ENCODE measurements at regions not wholly inside any gene's neighbourhood (a gene's known extent, or its start where the extent isn't known, plus 50 kb on each side); places are given as distances from the start of the nearest gene placed in this dataset.

DNA sequence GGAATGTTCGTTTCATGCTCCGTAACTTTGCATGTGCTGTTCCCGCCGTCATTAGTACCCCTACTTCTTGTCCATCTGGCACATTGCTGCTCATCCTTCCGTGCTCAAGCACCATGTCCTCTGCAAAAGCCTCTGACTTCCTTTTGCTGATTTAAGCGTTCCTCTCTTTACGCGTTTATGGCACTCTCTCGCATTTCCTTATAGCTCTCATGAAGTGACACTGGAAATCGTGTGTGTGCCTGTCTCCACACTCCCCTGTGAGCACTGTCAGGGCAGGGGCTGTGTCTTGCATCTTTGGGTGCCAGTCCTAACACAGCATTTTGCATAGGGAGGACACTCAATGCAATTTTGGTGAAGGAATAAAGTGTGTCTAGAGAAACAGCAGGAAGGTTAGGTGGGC lies 210.6 kb upstream of the FAT1 start:
- DNase-seq (ENCODE audit: low spot score) = no peak

DNA sequence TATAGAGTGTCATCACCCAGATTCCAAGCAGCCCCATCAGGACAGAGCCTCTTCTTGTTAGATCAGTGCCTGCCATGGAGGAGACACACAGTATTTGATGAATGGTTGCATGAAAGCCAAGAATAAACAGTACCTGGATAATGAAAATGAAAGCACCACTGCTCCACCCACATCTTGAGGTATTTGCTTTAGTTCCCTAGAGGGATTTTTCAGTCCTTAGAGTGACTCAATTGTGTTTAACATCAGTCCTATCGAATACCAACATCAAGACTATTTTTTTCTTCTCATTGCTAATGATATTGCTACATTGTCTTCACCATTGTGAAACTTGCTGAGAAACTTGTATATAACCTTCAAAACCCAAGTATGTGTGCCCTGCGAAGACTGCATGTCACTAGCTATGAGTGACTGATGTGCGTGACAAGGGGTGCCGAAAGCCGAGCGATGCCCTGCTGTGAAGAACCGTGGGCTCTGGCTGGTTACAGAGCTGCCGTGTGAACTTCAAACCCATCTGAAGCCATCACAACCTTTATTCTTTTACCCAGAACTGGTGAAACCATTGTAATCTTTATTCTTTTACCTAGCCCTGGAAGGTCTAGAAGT lies 211.3 kb upstream of the FAT1 start:
- no peak for DNase-seq (ENCODE audit: low spot score)

GRCh38 chr4:186935901-186936300 lies 212.2 kb upstream of the FAT1 start:
- DNase-seq (ENCODE audit: low spot score) = no peak

GRCh38 chr4:186936496-186937375 lies 213.1 kb upstream of the FAT1 start:
- no peak for DNase-seq (ENCODE audit: low spot score)

DNA sequence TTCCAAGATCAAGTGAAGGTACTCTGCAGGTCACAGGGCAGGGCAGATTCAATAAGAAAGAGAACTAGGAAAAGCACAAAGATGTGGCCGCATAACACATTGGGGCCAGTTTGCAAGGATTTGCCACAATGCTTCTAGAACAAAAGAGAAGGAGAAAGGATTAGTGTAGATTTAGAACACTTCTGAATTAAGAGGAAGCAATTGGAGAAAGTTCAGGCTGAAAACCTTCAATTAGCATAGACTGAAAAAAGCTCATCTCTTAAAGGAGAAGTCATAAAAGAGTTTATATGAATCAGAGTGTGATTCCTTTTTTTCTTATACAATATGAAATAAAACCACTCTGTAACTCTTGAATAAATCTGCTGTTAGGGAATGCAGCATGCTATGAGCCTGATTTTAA lies 215.6 kb upstream of the FAT1 start:
- DNase-seq (ENCODE audit: low spot score) = no peak

- DNase-seq (ENCODE audit: low spot score) = no peak
Observed at GRCh38 chr4:186939766-186940165, 216.1 kb upstream of the FAT1 start.

GRCh38 chr4:186940476-186940875 lies 216.8 kb upstream of the FAT1 start:
- no peak for DNase-seq (ENCODE audit: low spot score)

GRCh38 chr4:186942758-186943377 lies 219.2 kb upstream of the FAT1 start:
- DNase-seq (ENCODE audit: low spot score) = no peak

- DNase-seq (ENCODE audit: low spot score) = no peak
Observed at GRCh38 chr4:186943411-186943810, 219.8 kb upstream of the FAT1 start.

DNA sequence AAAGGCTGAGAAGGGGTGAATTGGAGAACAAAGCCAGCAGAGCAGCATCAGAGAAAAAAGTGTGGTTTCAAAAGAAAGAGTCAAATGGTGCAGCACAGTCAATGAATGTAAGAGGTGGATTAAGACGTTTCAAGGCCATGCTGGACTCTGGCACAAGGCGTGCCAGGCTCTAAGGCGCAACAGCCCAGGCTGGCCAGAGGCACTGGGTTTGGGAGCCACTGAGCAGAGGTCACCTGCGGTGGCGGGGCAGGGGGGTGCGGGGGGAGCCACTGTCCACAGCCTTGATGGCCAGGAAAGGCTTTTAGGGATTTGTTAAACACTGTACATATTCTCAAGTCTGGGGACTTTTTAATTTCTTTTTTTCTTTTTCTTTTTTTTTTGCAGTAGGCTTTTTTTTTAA lies 222.5 kb upstream of the FAT1 start:
- no peak for DNase-seq (ENCODE audit: low spot score)

GRCh38 chr4:186946682-186947294 lies 223.1 kb upstream of the FAT1 start:
- DNase-seq (ENCODE audit: low spot score) = no peak

DNA sequence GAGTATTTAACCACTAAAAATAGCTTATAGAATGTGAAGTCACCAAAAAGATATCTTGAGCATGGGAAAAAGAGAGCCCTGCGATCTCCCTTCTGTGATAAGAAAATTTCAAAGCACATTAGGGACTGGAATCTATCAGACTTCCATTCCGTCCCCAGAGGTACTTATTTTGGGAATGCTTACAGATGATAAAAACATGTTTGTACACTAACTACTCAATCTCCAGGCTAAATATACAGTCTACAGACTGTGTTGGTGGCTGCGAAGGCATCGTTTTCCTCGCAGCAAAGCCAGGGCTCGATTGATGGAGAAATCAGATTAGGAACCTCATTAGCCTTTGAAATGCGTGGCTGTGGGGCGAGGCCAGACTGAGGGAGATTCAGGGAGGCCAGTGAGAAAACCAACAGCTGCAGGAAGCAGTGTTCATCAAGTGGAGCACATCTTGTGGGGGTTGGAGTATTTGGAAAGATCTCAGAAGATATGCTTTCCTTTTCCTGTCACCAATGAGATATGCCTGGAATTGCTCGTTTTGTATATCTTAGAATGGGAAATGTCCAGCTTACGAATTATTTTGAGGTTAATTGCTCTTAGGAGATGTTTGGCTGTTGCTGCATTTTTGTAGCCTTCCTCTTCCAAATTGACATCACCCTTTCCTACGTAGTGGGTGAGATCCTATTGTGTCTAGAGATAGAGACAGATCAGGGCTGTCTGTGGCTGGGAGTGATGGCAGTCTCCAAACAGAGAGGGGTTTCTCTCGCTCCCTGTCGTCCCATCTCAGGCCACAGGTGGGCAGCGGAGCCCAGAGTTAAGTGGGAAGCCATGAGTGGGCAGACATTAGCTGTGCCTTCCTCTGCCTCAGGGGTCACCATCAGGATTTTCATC lies 224.9 kb upstream of the FAT1 start:
- DNase-seq (ENCODE audit: low spot score) = no peak

- DNase-seq (ENCODE audit: low spot score) = no peak
Observed at GRCh38 chr4:186949847-186950246, 226.2 kb upstream of the FAT1 start.

DNA sequence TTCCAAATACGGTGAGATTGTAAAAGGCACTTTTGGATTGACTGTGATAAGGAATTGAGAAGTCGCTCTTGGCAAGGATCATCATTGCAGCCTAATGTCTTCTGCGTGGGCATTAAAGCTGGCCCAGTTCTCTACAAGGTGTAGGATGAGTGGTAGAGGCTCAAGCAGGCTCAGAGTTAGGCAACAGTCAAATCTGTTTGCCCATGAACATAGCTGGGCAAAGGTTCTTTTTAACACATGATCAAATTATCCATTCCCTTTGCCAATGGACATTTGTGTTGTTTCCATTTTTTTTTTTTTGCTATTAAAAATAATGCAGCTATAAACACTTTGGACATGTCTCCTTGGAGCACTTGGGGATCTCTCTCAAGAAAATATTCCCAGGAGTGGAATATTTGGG lies 229.1 kb upstream of the FAT1 start:
- no peak for DNase-seq (ENCODE audit: low spot score)

DNA sequence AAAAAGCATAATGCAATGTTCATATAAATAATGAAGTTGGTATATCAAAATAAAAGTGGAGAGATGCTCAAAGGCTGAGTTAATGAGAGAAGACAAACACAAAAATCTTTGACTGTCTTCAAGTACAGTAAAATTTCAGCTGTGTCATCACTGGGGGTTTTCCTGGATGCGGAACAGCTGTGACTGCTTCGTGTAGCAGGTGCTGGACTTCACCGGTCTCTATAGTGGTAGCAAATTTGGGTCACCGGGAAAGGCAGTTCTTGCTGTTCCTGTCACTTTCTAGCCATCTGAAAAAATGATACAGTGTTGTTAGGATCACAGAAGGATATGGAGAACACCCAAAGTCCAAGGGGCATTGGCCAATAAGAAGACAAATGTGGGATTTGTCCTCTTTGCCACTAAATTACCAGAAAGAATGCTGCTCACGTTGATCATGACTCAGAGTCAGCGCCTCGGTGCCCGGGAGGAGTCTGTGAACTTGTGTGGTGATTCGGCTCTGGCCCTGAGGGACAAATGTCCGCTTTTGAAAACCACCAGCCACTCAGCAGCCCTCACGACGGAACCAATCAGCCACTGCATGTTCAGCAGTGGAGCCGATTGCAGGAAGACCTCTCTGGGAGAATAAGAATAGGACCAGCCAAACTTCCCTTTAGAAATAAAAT lies 230.1 kb upstream of the FAT1 start:
- DNase-seq (ENCODE audit: low spot score) = no peak

DNA sequence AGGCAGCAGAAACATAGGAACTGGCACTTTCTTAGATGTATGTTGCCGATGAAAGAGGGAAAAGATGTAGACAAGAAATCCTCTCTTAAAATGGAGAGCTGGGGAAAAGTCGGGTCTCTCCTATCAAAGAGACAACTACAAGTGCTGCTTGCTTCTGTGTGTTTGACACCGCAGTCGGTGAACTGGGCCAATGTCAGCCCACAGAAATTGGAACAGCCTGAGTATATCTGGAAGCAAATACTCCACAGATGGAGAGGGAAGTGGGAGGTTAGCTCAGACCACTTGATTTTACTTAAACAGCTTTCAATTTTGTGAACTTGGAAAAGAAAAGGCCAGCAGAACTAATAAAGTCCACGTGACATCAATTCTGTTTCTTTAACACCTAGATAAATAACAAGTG lies 230.9 kb upstream of the FAT1 start:
- DNase-seq (ENCODE audit: low spot score) = no peak

DNA sequence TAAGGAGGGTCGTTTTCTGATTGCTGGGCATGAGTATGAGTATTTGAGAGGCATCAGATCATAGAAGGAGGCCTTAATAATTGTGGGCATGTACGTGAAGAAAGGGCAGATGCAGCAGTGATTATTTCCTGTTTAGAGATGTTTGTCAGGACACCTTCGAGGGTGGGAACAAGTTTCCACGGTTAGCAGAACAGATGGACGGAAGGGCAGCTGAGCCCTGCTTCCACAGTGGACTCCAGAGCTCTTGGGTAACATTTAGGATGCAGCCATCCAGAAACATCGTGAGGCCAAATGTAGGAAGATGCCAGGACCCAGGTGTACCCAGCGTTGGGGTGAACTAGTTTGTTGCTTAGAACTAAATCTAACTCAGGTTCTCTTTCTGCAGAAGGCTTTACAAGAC lies 231.3 kb upstream of the FAT1 start:
- DNase-seq (ENCODE audit: low spot score) = no peak

DNA sequence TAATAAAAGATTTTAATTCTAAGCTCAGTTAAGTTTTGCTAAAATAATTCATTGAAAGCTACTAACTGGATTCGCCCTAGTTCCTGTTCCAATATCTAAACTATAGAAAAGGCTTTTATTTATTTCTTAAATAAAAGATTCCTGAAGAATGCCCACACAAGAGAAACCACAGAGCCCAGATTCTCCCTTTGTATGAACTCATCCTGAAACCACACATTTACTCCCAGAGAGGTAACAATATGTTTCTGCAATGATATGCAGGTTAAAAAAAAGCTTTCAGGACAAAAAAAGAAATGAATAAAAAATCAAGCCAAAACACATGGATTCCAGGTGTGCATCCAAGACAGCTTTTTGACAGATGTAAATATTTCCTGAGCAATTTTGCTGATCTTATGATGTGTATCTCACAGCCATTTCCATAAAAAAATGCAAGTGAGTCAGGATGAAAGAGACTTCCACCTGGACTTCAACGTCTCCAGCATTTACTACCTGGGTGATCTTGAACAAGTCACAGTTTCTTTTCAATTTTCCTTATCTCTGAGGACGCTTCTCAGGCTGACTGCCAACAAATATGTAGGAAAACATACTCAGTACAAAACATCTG lies 234.4 kb upstream of the FAT1 start:
- no peak for DNase-seq (ENCODE audit: low spot score)

- no peak for DNase-seq (ENCODE audit: low spot score)
Observed at GRCh38 chr4:186958726-186959350, 235.2 kb upstream of the FAT1 start.

- no peak for DNase-seq (ENCODE audit: low spot score)
Observed at GRCh38 chr4:186979961-186980745, 256.5 kb upstream of the FAT1 start.

Data from germinal center (tissue), 1 donor.